ENCODE measurements at regions not wholly inside any gene's neighbourhood (a gene's known extent, or its start where the extent isn't known, plus 50 kb on each side); places are given as distances from the start of the nearest gene placed in this dataset.

DNA sequence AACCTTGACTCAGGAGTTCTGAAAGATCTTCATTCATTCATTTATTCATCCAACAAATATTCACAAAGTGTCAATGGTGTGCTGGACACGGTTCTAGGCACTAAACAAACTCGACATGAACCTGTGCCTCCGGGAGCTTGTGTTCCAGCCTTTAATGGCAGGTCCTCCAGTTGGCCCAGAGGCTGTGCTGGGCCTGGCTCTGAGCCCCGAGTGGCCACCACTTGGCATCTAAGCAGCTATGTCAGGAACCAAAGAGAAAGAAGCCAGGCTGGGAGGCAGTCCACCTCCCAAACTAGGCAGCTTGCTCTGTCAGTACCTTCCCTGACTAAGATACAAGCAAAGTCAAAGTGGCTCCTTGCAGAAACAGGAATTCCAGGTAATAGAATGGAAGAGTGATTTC, 233.6 kb downstream of the BUD13 start:
- H3K27ac ChIP-seq: no peak overlapping the region
- no peak for DNase-seq (ENCODE audit: low read depth, low spot score)

- no peak for DNase-seq (ENCODE audit: low read depth, low spot score)
- H3K27ac ChIP-seq: no peak overlapping the region
Measured at GRCh38 chr11:116538677-116539076, 234.1 kb downstream of the BUD13 start.

DNA sequence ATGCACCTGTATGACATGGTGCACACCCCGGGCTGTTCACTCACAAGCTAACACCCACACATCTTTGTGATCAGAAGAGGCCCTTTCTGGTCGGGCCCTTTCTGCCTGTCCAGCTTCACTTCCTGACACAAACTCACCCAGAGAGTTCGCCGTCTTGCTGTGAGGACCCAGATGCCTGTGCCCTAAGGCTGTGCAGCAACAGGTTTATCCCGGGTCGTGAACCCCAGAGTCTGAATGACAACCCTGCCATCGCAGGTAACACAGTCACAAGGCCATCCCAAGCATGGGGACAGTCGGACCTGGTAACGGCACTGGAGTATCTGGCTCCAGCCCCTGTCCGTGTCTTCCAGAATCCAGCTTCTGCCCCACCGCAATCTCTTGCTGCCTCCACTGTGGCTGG, 235.1 kb downstream of the BUD13 start:
- no peak overlapping the region for H3K27ac ChIP-seq
- DNase-seq (ENCODE audit: low read depth, low spot score): no peak

GRCh38 chr11:116537121-116537520, 235.7 kb downstream of the BUD13 start:
- DNase-seq (ENCODE audit: low read depth, low spot score): no peak
- H3K27ac ChIP-seq: no peak overlapping the region

GRCh38 chr11:116536416-116536815, 236.4 kb downstream of the BUD13 start:
- H3K27ac ChIP-seq: no peak overlapping the region
- DNase-seq (ENCODE audit: low read depth, low spot score): no peak

GRCh38 chr11:116535994-116536393, 236.8 kb downstream of the BUD13 start:
- no peak overlapping the region for H3K27ac ChIP-seq
- DNase-seq (ENCODE audit: low read depth, low spot score): no peak

GRCh38 chr11:116535120-116535519, 237.7 kb downstream of the BUD13 start:
- no peak overlapping the region for H3K27ac ChIP-seq
- DNase-seq (ENCODE audit: low read depth, low spot score): no peak

DNA sequence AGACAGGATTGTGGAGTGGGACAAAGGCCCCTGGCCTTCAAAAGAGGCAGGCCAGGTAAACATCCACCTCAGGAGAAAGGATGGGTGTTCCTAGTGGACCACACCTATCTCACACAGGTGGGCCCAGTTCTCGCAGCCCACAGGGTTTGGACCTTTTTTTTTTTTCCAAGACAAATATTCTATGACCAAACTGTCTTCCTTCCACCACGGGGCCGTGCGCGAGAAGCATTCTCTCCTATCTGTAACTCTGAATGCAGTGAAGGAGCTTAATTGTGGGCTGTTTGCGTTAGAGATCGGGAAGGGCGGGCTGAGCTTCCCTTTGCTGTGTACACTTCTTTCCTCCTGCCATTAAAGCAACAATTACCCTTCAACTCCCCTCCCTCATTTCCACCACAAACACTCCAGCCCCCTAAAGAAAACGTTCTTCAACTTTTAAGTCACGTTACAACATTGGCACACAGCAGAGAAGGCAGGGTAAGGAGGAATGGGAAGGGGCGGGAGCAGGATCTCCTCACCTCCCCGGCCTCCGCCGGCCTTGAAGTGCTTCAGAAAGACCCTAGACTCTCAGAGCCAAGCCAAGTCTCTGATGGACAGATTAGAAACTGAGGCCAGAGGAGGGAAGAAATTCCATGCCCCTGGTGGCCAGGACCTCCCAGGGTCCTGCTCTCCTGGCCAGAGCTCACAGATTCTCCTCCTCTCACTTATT, 238.4 kb downstream of the BUD13 start:
- no peak for DNase-seq (ENCODE audit: low read depth, low spot score)
- no peak overlapping the region for H3K27ac ChIP-seq

DNA sequence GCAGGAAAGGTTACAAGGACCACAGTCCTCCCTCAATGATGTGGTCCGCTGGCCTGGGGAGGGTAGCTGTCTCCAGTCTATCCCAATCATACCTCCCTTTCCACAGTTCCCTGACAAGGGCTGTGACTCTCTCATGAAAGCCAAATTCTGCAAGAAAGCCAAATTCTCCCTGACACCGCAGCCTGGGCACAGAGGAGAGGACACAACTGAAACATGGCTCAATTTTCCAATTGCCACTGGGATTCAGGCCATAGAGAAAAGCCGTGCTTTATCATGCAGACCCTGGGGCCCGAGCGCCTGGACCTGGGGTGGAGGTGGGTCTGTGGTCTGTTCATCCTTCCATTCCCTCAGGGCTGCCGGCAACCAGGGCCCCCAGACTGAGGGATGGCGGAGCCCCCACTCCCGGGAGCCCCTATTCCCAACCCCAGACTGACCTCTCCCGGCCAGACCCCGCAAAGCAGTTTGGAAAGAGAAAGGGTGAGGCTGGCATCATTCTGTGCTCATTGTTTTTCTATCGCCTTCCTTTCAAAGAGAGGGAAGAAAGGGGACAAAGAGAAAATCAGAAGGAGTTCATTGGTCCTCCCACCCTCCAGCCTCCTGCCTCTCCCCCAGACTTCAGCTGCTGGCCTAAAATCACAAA, 239.5 kb downstream of the BUD13 start:
- H3K27ac ChIP-seq: no peak overlapping the region
- DNase-seq (ENCODE audit: low read depth, low spot score): no peak

DNA sequence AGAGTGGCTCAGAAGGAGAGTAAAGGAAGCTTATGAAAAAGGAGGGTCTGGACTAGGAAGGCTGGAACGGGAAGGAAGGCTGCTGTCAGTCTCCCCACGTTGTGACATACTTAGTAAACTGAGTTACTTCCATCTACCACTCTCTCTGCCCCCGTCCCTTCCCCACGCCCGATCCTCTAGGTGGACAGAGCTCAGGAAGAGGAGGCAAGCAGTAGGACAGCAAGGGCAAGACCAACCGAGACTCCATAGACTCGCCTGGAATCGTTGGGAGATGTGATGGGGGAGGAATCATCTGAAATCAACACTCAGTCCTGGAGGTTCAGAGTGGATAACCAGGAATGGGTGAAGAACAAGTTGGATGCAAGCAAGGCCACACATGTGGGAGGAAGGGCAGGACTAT, 240.7 kb downstream of the BUD13 start:
- H3K27ac ChIP-seq: no peak overlapping the region
- no peak for DNase-seq (ENCODE audit: low read depth, low spot score)

DNA sequence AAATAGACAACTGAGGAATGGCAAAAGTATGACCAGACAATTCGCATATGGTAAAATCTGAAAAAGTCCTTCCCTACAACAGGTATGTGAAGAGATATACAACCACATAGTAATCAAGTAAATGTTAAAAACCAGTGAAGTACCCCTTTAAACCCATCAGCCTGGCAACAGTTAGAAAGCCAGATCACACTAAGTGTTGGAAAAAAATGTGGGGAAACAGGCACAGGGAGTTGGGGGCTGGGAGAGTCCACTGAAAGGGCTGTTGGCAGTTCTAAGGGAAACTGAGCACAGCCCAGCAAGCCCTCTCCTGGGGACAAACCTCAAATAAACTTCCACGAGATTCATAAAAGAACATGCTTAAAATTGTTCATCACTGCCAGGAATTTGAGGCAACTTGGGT, 242.1 kb downstream of the BUD13 start:
- no peak for DNase-seq (ENCODE audit: low read depth, low spot score)

GRCh38 chr11:116529271-116529670, 243.5 kb downstream of the BUD13 start:
- DNase-seq (ENCODE audit: low read depth, low spot score): no peak
- H3K27ac ChIP-seq: no peak overlapping the region

More for the DNA sequence above, 242.1 kb downstream of the BUD13 start:
- no peak overlapping the region for H3K27ac ChIP-seq

DNA sequence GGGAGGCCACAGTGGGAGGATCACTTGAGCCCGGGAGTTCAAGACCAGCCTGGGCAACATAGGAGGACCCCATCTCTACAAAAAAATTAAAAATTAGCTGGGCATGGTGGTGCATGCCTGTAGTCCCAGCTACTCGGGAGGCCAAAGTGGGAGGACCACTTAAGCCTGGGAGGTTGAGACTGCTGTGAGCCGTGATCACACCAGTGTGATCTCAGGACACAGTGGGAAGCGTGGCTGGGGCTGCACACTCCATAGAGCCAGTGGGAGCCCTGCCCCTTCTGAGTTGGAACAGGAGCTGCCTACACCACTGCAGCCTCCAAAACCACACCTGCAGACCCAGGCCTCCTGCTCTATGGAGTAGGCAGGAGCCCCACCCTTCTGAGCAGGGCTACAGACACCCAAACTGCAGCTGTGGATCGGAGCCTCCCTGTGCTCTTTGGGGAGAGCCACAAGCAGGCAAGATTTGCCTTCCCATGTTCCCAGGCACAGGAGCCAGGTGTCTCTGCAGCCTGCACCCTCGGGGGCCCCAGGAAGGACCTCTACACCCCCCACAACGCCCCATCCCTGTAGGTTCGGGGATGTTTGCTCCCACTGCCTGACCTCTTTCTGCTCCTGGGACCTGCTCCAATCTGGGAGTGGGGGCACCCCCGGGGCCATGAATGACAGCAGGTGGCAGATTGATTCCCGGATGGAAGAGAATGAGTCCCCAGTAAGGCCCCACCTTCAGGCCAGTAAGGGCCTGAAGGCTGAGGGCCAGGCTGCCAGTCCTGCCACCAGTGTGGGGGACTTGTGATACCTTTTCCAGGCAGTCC, 245.4 kb downstream of the BUD13 start:
- DNase-seq (ENCODE audit: low read depth, low spot score): no peak
- H3K27ac ChIP-seq: no peak overlapping the region

GRCh38 chr11:116525961-116526495, 246.8 kb downstream of the BUD13 start:
- H3K27ac ChIP-seq: no peak overlapping the region
- DNase-seq (ENCODE audit: low read depth, low spot score): no peak

GRCh38 chr11:116519499-116519898, 253.3 kb downstream of the BUD13 start:
- DNase-seq (ENCODE audit: low read depth, low spot score): no peak
- no peak overlapping the region for H3K27ac ChIP-seq

DNA sequence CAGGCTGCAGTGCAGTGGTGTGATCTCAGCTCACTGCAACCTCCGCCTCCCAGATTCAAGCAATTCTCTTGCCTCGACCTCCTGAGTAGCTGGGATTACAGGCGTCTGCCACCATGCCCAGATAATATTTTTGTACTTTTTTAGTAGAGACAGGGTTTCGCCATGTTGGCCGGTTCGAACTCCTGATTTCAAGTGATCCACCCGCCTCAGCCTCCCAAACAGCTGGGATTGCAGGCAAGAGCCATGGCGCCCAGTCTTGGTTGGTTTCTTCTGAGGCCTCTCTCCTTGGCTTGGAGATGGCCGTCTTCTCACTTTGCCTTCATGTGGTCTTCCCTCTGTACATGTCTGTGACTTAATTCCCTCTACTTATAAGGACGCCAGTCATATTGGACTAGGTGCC, 254.6 kb downstream of the BUD13 start:
- no peak for DNase-seq (ENCODE audit: low read depth, low spot score)
- no peak overlapping the region for H3K27ac ChIP-seq

DNA sequence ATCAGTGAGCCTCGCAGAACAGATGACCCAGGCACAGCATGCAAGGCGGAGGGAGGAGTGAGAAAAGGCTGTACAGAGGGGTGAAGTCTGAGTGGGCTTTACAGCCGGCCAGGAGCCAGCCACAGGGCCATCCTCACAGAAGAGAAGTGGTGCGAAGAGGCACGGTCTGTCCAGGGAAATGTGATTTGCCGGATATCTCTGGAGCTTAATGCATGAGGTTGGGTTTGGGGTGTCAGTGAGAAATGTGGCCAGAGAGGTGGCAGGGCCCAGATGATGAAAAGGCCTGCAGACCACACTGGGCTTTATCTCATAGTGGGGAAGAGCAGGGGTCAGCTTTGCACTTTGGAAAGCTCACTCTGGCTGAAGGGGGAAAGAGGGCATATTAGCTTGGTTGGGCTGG, 255.2 kb downstream of the BUD13 start:
- H3K27ac ChIP-seq: no peak overlapping the region
- DNase-seq (ENCODE audit: low read depth, low spot score): no peak

- no peak overlapping the region for H3K27ac ChIP-seq
- DNase-seq (ENCODE audit: low read depth, low spot score): no peak
Measured at GRCh38 chr11:116517077-116517476, 255.7 kb downstream of the BUD13 start.

DNA sequence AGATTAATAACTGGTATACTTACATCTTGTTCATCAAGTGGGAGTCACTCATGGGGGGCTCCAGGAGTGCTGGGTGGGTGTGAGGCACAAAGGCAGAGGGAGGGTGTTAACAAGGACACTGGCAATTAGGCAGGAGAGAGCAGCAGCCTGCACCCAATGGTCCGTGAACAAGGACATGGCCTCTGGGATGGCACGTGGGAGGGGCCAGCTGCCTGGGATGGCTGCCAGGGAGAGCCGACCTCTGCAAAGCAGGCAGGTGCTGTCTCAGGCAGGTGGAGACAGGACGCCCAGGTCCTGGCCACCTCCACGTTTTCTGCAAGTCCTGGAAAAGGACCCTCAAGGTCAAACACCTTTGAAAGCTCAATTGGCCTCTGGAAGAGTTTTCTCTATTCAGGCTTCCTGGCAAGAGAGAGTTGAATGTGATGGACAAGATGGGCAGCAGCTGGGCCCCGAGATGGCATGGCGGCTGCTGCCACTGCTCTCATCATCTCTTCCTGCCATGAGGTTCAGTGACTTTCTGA, 257.1 kb downstream of the BUD13 start:
- no peak overlapping the region for H3K27ac ChIP-seq
- DNase-seq (ENCODE audit: low read depth, low spot score): no peak

GRCh38 chr11:116513894-116514293, 258.9 kb downstream of the BUD13 start:
- no peak for DNase-seq (ENCODE audit: low read depth, low spot score)
- no peak overlapping the region for H3K27ac ChIP-seq

DNA sequence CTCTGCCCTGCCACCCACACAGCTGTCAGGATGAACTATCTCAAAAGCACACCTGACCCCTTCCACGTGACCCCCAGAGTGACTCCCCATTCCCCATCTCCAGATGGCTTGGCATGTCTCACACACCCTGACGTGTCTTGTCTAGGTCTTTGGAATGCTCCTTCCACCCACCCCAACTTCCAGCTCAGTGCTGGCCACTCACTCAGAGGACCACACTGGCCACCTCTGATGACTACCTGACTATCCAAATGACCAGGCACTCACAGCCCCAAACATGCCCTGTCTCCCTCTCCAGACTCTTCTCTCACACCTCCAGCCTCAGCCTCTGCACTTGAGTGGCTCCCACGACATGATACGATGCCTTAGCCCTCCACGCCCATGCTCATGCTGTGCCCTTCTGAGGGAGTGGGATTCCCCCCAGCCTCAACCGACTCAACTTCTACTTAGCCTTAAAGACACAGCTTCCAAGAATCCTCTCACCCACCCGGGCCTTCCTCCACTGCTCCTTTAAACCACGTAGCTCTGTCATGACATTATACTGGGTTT, 259.4 kb downstream of the BUD13 start:
- no peak for DNase-seq (ENCODE audit: low read depth, low spot score)
- H3K27ac ChIP-seq: no peak overlapping the region
